ENCODE measurements at regions not wholly inside any gene's neighbourhood (a gene's known extent, or its start where the extent isn't known, plus 50 kb on each side); places are given as distances from the start of the nearest gene placed in this dataset.

DNA sequence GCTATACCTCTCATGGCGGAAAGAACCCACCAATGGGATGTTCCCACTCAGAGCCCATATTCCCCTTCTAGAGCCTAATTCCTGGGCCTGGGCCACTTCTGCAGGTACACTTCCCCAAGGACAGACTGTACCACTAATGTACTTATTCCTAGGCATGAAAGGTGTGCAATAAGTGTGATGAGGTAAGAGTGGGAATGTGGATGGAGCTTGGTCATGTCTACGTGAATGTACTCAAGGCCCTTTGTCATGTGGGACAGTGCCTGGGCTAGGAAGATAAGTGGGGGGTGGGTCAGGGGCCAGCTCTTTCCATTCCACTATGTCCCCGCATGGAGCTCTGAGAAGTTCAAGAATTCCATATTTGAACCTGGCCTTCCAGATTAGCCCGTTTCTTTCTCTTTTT lies 63.4 kb upstream of the FUT8 start:
- DNase-seq = no peak

DNA sequence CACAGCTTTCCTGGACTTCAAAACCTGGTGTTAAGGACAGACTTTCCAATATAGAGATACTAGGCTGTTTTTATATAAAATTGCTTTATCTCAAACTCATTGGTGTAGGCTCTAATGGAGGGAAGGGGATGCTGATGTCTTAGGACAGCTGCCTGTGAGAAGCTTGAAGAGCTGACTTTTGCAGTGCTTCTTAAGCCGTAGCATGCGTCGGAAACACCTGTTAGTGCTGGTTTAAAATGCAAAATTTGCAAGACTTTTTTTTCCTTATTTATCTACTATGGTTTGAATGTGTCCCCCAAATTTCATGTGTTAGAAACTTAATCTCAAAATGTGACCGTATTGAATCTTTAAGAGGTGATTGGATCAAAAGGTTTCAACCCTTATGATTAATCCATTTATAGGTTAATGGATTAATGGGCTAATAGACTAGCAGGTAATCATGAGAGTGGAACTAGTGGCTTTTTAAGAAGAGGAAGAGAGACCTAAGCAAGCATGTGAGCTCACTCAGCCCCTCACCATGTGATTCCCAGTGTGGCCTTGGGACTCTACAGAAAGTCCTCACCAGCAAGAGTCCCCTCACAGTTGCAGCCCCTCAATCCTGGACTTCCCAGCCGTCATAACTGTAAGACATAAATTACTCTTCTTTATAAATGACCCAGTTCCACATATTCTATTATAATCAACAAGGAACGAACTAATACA lies 60.9 kb upstream of the FUT8 start:
- DNase-seq = no peak

DNA sequence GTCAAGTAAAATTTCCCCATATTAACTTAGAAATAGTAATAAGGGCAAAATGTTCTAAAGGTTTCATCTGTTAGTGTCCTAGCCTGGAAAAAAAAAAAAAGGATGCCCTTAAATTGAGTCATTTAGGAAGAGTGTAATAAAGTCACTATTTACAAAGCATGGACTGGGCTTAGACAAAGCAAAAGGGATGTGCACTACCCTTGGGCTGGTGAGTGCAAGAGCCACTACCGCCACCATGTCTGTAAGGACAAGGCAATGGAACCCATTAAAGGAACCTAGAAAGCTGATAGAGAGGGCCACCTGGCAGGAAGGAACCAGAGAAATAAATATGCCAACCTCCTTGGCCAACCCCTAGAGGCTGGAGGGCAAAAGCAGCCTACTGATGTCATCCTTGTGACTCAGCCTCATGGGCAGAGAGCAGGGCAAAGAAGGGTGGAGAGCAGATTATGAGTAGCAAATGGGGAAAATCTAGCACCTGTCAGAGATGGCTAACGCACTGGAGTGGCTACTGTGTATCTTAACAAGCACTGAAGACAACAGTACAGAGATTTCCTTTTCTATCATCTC lies 59.5 kb upstream of the FUT8 start:
- peak in 1 of 56 donors; percentile 22 for DNase-seq

DNA sequence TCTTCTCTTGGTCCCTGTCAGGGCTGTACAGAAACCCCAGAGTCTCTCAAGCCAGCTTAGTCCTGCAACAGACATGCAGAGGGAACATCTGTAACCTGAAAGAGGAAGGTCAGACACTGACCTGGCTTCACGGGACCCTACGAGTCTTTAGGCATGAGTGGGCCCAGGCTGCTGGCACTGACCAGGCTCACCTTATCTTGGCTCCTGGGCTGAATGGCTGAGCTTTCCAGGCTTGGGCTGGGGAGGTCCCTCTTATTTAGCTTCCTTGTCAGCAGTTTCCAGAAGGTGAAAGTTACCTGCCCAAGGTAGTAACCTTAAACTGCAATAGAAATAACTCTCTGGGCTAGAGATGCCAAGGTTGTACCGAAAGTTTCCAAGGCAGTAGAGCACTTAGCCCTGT lies 58.4 kb upstream of the FUT8 start:
- no peak for DNase-seq

DNA sequence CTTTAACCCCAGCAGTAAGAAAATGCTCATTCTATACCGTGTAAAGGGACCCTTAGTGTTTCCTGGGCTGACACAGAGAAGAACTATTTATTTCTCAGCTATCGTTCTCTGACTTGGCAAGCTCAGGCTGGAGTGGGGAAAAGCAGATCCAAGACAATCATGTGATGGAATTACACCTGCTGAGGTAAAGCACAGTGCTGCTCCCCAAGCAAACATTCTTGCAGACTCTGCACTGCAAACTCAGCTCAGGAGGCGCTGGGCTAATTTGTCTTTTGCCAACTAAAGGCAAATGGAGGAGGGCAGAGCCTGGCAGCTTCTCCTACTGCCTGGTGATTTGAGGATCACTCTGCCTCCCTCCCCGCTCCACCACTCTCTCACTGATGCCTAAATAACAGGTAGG lies 57.8 kb upstream of the FUT8 start:
- DNase-seq = no peak

DNA sequence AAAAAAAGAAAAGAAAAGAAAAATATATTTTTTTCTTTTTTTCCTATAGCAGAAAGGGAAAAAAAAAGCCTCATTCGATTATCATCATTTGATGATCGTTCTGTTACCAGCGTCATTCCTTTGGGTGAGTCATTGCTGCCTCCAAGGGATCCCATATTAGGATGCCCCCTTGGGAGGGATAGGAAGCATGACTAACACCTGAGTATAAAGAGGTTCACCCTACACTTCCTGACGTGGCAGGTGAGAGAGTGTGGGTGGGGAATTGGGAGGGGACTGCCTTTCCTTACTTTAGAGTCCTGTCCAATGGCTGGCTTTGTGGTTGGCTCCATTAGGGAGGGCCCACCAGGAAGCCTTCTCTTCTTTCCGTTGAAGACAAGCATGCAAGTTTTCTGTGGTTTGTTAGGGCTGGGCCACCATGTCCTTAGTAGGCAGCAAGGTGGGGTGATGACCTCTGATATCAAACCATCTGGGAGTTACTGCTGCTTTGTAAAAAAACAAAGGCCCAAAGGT lies 56.1 kb upstream of the FUT8 start:
- DNase-seq = peak in 12 of 56 donors; percentile 2 to 48 (median 18)

DNA sequence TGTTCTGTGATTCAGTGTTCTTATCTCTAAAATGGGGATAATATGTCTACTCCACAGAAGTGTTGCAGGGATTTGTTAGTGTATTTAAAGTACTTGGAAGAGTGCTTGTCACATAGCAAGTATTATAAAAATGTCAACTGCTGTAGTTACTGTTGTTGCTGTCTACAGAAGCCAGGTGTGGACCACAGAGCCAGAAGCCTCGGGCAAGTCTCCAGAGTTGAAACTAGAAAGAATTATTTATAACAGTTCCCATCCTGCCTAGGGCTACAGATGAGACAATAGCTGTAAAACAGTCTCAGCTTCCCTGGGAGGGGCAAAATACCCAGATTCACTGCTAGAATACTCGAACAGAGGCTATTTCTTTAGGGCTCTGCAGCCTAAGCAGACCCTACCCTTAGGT lies 55.4 kb upstream of the FUT8 start:
- no peak for DNase-seq

DNA sequence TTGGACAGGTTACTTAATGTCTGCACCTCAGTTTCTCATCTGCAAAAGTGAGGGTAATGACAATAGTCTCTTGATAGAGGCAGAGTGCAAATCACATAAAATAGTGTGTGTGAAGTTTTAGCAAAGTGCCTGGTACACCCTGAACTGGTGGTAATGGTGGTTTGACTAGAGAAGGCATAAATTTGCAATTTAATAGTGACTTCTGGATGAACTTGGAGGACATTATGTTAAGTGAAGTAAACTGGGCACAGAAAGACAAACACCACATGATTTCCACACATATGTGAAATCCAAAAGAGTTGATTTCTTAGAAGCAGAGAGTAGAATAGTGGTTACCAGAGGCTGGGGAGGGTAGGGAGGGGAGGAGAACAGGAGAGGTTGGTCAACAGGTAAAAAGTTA lies 54.8 kb upstream of the FUT8 start:
- no peak for DNase-seq

DNA sequence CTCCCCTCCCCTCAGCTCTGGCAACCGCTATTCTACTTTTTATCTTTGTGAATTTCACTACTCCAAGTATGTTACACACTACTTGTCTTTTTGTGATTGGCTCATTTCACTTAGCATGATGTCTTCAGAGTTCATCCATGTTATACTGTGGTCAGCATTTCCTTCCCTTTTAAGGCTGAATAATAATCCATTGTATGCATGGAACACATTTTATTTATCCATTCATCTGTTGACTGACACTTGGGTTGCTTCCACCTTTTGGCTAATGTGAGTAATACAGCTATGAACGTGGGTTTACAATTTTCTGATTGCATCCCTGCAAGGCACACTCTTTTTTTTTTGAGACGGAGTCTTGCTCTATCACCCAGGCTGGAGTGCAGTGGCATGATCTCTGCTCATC lies 53.0 kb upstream of the FUT8 start:
- DNase-seq = peak in 1 of 56 donors; percentile 9

DNA sequence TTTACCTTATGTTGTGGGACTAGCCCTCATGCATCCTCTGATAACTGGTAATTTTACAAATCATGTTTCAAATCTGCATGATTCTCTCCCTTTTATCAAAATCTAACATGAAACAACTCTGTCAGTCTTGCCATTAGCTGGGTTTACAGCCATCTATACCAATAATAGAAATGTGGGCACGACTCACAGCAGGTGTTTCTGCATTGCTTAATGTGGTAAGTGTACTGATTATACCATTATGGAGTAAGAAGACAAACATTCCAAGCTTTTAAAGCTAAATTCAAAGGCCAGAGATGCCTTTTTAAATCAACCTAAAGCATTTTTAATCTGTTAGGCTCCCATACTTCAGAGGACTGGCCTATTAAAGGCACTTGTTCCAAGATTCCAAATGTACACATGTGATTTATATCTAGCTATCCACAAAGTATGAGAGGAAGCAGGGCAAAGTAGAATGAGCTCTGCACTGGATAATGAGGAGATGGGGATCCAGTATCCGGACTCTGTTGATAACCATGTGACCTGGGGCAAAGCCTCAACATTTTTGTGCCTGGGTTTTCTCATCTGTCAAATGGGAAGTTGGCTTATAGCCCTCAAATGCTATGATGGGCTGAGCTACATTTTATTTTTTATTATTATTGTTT lies 52.3 kb upstream of the FUT8 start:
- no peak for DNase-seq

DNA sequence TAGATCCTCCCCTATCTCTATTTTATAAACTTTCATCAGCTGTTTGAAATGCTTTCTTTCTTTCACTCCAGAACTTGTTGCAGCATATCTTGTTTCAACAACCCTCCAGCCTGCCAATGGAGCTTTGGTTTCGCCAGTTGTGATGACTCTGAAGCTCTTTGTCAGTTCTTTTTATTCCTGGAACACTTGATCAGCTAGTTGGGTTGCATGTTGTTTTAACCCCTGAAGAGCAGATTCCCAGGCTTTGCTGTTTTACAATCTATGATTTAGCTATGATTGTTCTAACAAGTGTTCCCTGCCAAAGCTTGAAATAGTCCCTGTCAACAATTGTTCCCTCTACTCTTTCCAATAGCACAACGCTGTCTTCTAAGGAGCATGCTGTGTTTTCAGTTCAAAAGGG lies 50.6 kb upstream of the FUT8 start:
- DNase-seq = peak in 33 of 56 donors; percentile 7 to 70 (median 34)

Data from nucleus accumbens (tissue), 56 donors.